GM12865 (cell line): ENCODE measurements at regions not wholly inside any gene's neighbourhood (a gene's known extent, or its start where the extent isn't known, plus 50 kb on each side); places are given as distances from the start of the nearest gene placed in this dataset.

Experiments used
- DNase-seq: peaks from one replicate; pipeline ENCODE4 v3.0.0; 2010; ENCODE audit warnings: low read depth
- H3K4me3 ChIP-seq: 2 replicates; pipeline ENCODE4 v1.5.1; 2011; ENCODE audit warnings: mild to moderate bottlenecking, low read depth, low read length, control low read depth
- CTCF ChIP-seq: IDR thresholded peaks from 2 replicates; pipeline ENCODE4 v1.5.1; 2011; ENCODE audit warnings: low read length, control low read depth, low read depth, inconsistent platforms; ENCODE audit not compliant: insufficient read depth; ENCODE audit errors: missing control alignments

- no peak for TF ChIP-seq CTCF
- no peak overlapping the region for H3K4me3 ChIP-seq
- no peak for DNase-seq
These were observed 89.4 kb upstream of the ACTRT2 start for GRCh38 chr1:2931724-2932401.

GRCh38 chr1:2932671-2933350 lies 88.5 kb upstream of the ACTRT2 start:
- no peak for TF ChIP-seq CTCF
- H3K4me3 ChIP-seq, result no peak overlapping the region
- no peak for DNase-seq

- DNase-seq, result no peak
- no peak for TF ChIP-seq CTCF
- H3K4me3 ChIP-seq, result no peak overlapping the region
These were observed 87.7 kb upstream of the ACTRT2 start for GRCh38 chr1:2933431-2934155.

GRCh38 chr1:2934156-2934540 lies 87.1 kb upstream of the ACTRT2 start:
- DNase-seq, result no peak
- no peak for TF ChIP-seq CTCF
- no peak overlapping the region for H3K4me3 ChIP-seq

- no peak overlapping the region for H3K4me3 ChIP-seq
- DNase-seq, result no peak
- no peak for TF ChIP-seq CTCF
These were observed 86.6 kb upstream of the ACTRT2 start for GRCh38 chr1:2934642-2935081.

GRCh38 chr1:2935184-2935583 lies 86.1 kb upstream of the ACTRT2 start:
- no peak overlapping the region for H3K4me3 ChIP-seq
- DNase-seq, result no peak
- no peak for TF ChIP-seq CTCF
